Panc1 (cell line): ENCODE measurements at regions not wholly inside any gene's neighbourhood (a gene's known extent, or its start where the extent isn't known, plus 50 kb on each side); places are given as distances from the start of the nearest gene placed in this dataset.

Experiments
- ATAC-seq: fragments of 200-7000 bp; cut with Tn5 transposase; 2 replicates; pipeline ENCODE4 v1.9.1; 2020; ENCODE audit warnings: mild to moderate bottlenecking, moderate library complexity
- BruUV-seq: library from RNA; stranded (reverse); fragments of 400-500 nt; replicated peaks from 2 replicates; lab custom pipeline; 2021; lab: Mats Ljungman, UMichigan
- CTCF ChIA-PET: fragments of 300-600 bp; sonication (Branson Sonifier 250); formaldehyde crosslinking; loops from one replicate; lab custom pipeline; 2022; ENCODE audit warnings: antibody characterized with exemption; lab: Charles Lee
- POLR2A ChIA-PET: fragments of 300-600 bp; sonication (Branson Sonifier 250); formaldehyde crosslinking; loops from one replicate; lab custom pipeline; 2022; ENCODE audit warnings: antibody characterized with exemption; lab: Charles Lee
- DNase-seq: peaks from one replicate; pipeline ENCODE4 v3.0.0-alpha.2; 2010; ENCODE audit warnings: low read depth, low spot score
- H3K27ac ChIP-seq: 2 replicates; pipeline ENCODE4 v1.5.1; 2011; ENCODE audit warnings: mild to moderate bottlenecking, low read length, inconsistent platforms
- H3K27me3 ChIP-seq: fragments of 200-500 bp; sonication (Bioruptor generic); 2 replicates; pipeline ENCODE4 v1.6.0; 2014; ENCODE audit warnings: low read length, inconsistent platforms; ENCODE audit not compliant: control insufficient read depth, insufficient read depth
- H3K36me3 ChIP-seq: fragments of 200-500 bp; sonication (Bioruptor generic); 2 replicates; pipeline ENCODE4 v1.5.1; 2014; ENCODE audit warnings: inconsistent platforms, mild to moderate bottlenecking, low read length, moderate library complexity; ENCODE audit not compliant: control insufficient read depth, insufficient read depth
- H3K4me1 ChIP-seq: 2 replicates; pipeline ENCODE4 v1.5.1; 2011; ENCODE audit warnings: inconsistent platforms, mild to moderate bottlenecking, low read length, moderate library complexity; ENCODE audit not compliant: control insufficient read depth, insufficient read depth
- H3K4me3 ChIP-seq, 2 experiments: 2 replicates each; pipeline ENCODE4 v1.5.1; 2011 to 2012; ENCODE audit warnings: low read depth in 2 of 2, low read length in 2 of 2, mild to moderate bottlenecking in 2 of 2, inconsistent platforms in 1 of 2, moderate library complexity in 1 of 2
- H3K9me3 ChIP-seq: fragments of 200-500 bp; sonication (Bioruptor generic); 2 replicates; pipeline ENCODE4 v1.5.1; 2014; ENCODE audit warnings: low read depth, mild to moderate bottlenecking, inconsistent platforms, low read length, moderate library complexity; ENCODE audit not compliant: control insufficient read depth, insufficient read depth
- POLR2AphosphoS5 ChIP-seq: IDR thresholded peaks from 2 replicates; pipeline ENCODE4 v1.6.1; 2012; ENCODE audit warnings: mild to moderate bottlenecking, low read depth, low read length, moderate library complexity
- SIN3A ChIP-seq: IDR thresholded peaks from 2 replicates; pipeline ENCODE4 v1.6.1; 2012; ENCODE audit warnings: low read depth, mild to moderate bottlenecking, low read length, moderate library complexity, borderline replicate concordance; ENCODE audit not compliant: insufficient read depth
- TCF7L2 ChIP-seq: IDR thresholded peaks from 2 replicates; pipeline ENCODE4 v1.6.1; 2011; ENCODE audit warnings: mild to moderate bottlenecking, low read depth, low read length, inconsistent platforms
- in situ Hi-C: cut with HindIII; loops from 2 replicates; pipeline ENCODE4 v1.10.0; 2016; ENCODE audit warnings: low sequenced_read_pairs, low pct_unique_long_range_greater_than_20kb
- intact Hi-C: fragments of 100-400 bp; cut with micrococcal nuclease; formaldehyde crosslinking; loops from one replicate; pipeline ENCODE4 v1.10.0; 2022; ENCODE audit not compliant: unreplicated experiment
- TF ChIP-seq, protein P1 (sequence below): fragments of 450-650 bp; IDR thresholded peaks from 2 replicates; pipeline ENCODE4 v1.5.1; 2017; ENCODE audit warnings: mild to moderate bottlenecking
- TF ChIP-seq, protein P2 (sequence below), 2 experiments: IDR thresholded peaks; 2 replicates each; pipeline ENCODE4 v1.6.1; 2011 to 2012; ENCODE audit warnings: low read depth in 2 of 2, control low read depth in 1 of 2, low read length in 1 of 2, mild to moderate bottlenecking in 1 of 2, moderate library complexity in 1 of 2; ENCODE audit not compliant: insufficient read depth in 1 of 2

DNA sequence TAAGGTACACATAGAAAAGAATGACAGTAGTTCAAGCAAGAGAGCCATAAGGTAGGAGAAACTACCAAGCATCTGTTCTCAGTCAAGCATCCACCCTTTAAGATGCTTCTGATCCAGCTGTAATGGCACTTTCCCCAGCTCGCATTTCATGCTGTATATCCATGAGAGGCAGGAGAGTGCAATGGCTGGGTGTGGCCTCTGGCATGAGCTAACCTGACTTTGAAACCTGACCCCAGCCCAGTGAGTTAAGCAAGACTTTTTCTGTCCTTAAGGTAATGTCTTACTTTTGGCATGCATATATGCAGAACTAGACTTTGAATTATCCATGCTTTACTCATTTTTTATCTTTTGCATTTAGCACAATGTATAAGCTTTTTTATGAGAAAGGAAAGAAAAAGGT lies 79.8 kb upstream of the CNTN5 start:
- DNase-seq (no peak), ATAC-seq (no peak)
- TF ChIP-seq TCF7L2 (no peak), SIN3A (no peak), POLR2AphosphoS5 (no peak)
- TF ChIP-seq, protein P1, sequence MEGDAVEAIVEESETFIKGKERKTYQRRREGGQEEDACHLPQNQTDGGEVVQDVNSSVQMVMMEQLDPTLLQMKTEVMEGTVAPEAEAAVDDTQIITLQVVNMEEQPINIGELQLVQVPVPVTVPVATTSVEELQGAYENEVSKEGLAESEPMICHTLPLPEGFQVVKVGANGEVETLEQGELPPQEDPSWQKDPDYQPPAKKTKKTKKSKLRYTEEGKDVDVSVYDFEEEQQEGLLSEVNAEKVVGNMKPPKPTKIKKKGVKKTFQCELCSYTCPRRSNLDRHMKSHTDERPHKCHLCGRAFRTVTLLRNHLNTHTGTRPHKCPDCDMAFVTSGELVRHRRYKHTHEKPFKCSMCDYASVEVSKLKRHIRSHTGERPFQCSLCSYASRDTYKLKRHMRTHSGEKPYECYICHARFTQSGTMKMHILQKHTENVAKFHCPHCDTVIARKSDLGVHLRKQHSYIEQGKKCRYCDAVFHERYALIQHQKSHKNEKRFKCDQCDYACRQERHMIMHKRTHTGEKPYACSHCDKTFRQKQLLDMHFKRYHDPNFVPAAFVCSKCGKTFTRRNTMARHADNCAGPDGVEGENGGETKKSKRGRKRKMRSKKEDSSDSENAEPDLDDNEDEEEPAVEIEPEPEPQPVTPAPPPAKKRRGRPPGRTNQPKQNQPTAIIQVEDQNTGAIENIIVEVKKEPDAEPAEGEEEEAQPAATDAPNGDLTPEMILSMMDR: no peak
- TF ChIP-seq, protein P2, sequence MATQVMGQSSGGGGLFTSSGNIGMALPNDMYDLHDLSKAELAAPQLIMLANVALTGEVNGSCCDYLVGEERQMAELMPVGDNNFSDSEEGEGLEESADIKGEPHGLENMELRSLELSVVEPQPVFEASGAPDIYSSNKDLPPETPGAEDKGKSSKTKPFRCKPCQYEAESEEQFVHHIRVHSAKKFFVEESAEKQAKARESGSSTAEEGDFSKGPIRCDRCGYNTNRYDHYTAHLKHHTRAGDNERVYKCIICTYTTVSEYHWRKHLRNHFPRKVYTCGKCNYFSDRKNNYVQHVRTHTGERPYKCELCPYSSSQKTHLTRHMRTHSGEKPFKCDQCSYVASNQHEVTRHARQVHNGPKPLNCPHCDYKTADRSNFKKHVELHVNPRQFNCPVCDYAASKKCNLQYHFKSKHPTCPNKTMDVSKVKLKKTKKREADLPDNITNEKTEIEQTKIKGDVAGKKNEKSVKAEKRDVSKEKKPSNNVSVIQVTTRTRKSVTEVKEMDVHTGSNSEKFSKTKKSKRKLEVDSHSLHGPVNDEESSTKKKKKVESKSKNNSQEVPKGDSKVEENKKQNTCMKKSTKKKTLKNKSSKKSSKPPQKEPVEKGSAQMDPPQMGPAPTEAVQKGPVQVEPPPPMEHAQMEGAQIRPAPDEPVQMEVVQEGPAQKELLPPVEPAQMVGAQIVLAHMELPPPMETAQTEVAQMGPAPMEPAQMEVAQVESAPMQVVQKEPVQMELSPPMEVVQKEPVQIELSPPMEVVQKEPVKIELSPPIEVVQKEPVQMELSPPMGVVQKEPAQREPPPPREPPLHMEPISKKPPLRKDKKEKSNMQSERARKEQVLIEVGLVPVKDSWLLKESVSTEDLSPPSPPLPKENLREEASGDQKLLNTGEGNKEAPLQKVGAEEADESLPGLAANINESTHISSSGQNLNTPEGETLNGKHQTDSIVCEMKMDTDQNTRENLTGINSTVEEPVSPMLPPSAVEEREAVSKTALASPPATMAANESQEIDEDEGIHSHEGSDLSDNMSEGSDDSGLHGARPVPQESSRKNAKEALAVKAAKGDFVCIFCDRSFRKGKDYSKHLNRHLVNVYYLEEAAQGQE (IDR thresholded peaks at IDR 0.05; ENCODE audit: insufficient read depth in 1 of 2, low read depth in 2 of 2, low read length in 1 of 2): no peak
- Histone ChIP-seq H3K36me3 (no peaks in the 10 kb centered on the region), H3K4me3 (no peak overlapping the region), H3K27ac (no peak overlapping the region), H3K4me1 (no peaks in the 10 kb centered on the region), H3K9me3 (peaks cover 2% of the 10 kb centered on the region), H3K27me3 (no peaks in the 10 kb centered on the region)
- in situ Hi-C loops (no loop called here), intact Hi-C loops (no loop called here)
- BruUV-seq: no TSS peak
- ChIA-PET POLR2A (no interaction called here), CTCF (no interaction called here)

DNA sequence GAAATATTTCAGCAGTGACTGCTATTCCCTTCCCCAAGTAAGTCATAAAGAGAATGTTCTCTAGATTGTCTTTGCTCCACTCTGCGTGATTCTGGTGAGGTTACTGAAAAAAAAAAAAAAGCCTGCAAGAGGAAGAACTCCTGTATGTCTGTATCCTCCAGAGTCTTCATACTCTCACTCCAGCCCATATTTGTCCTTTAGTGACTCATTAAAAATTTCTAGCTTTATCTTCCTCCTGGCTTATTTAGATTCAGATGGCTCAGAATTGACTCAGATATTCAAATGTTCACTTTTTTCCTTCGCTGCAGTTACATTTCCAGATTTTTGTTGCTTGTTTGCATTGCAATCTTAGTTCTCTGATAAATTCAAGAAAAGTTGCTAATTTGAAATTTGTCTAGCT lies 76.3 kb upstream of the CNTN5 start:
- CTCF ChIA-PET: no interaction called here
- intact Hi-C loops: no loop called here
- Histone ChIP-seq H3K9me3 (peaks cover 3% of the 10 kb centered on the region), H3K27me3 (no peaks in the 10 kb centered on the region), H3K4me3 (no peak overlapping the region), H3K4me1 (no peaks in the 10 kb centered on the region), H3K27ac (no peak overlapping the region), H3K36me3 (no peaks in the 10 kb centered on the region)
- in situ Hi-C loops: no loop called here
- no TSS peak for BruUV-seq
- TF ChIP-seq SIN3A (no peak), TCF7L2 (no peak)
- POLR2A ChIA-PET: no interaction called here
- no peak for ATAC-seq
- no peak for DNase-seq

DNA sequence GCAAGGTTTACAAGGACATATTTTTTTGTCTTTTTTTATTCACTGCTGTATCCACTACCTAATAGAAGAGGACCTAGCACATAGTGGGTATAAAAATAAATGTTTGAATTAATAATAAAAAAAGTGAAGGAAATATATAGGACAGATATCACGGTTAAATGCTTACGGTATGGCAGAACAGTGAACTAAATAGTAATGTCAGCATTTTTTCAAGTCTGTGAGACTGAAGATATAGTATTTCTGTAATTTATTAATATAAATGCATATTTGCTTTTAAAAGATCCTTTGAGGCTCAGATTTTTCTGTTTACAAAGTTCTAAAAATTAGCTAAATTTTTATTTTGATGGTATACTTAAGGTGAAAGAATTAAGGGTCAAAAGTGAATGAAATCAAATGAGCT lies 68.6 kb upstream of the CNTN5 start:
- H3K9me3 ChIP-seq: no peaks in the 10 kb centered on the region
- no peak overlapping the region for H3K4me3 ChIP-seq
- no peaks in the 10 kb centered on the region for H3K4me1 ChIP-seq
- no peak for DNase-seq
- no peak overlapping the region for H3K27ac ChIP-seq
- BruUV-seq: no TSS peak
- ATAC-seq: no peak
- TF ChIP-seq POLR2AphosphoS5 (no peak), TCF7L2 (no peak), SIN3A (no peak)
- TF ChIP-seq, protein P1: no peak
- TF ChIP-seq, protein P2 (IDR thresholded peaks at IDR 0.05; ENCODE audit: insufficient read depth in 1 of 2, low read depth in 2 of 2, low read length in 1 of 2): no peak
- H3K36me3 ChIP-seq: no peaks in the 10 kb centered on the region
- CTCF ChIA-PET: no interaction called here
- in situ Hi-C loops: no loop called here
- POLR2A ChIA-PET: no interaction called here
- no peaks in the 10 kb centered on the region for H3K27me3 ChIP-seq
- intact Hi-C loops: no loop called here
